Adrenal gland (tissue), 5 donors: ENCODE measurements at regions not wholly inside any gene's neighbourhood (a gene's known extent, or its start where the extent isn't known, plus 50 kb on each side); places are given as distances from the start of the nearest gene placed in this dataset.

ENCODE experiments used
- CTCF ChIP-seq, 6 experiments: fragments of 450-650 bp in 4 of 6; fragments of 200-600 bp in 2 of 6; sonication (generic) in 1 of 6; IDR thresholded peaks; 1 replicate in 5 of 6; 2 replicates in 1 of 6; pipeline versions ENCODE4 v1.5.1 to v1.8.0; 2016 to 2021; ENCODE audit warnings: antibody characterized with exemption in 6 of 6, mild to moderate bottlenecking in 2 of 6, moderate library complexity in 1 of 6
- POLR2A ChIP-seq, 2 donors: fragments of 450-650 bp; IDR thresholded peaks; one replicate each; pipeline ENCODE4 v1.6.1; 2017; ENCODE audit warnings: antibody characterized with exemption in 2 of 2, mild to moderate bottlenecking in 2 of 2, moderate library complexity in 1 of 2
- donor health status: DM: no; HTN: no; CAD: no.

DNA sequence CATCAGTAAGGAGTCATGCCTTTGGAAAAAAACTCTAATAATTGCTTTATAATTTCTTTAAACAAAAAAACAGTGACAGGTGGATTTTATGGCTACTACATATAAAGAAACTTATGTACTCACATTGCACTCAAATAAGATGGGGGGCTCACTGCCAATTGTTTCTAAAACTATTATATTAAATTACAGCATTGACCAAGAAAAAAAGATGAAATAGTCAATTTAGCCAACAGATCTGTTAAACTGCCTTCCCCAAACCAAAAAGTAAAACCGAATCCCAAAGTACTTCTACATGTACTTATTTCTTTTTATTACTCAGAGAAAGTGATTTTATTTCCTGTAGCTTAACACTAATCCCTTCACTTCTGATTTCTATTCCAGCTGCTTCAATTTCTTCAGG is 716.8 kb upstream of the SLITRK5 start:
- TF ChIP-seq POLR2A (IDR thresholded peaks at IDR 0.05) (no peak), CTCF (IDR thresholded peaks at IDR 0.05) (no peak)
